Parathyroid adenoma (tissue), 2 donors: ENCODE measurements at regions not wholly inside any gene's neighbourhood (a gene's known extent, or its start where the extent isn't known, plus 50 kb on each side); places are given as distances from the start of the nearest gene placed in this dataset.

Experiments used
- H2AFZ ChIP-seq: fragments of 300-600 bp; sonication (generic); one replicate; pipeline ENCODE4 v1.7.0; 2017; ENCODE audit warnings: antibody characterized with exemption, mild to moderate bottlenecking
- H3K27ac ChIP-seq: fragments of 300-600 bp; sonication (generic); one replicate; pipeline ENCODE4 v1.7.0; 2017
- H3K27me3 ChIP-seq: fragments of 300-600 bp; sonication (generic); one replicate; pipeline ENCODE4 v1.7.0; 2017; ENCODE audit warnings: low read length; ENCODE audit not compliant: control insufficient read depth, insufficient read depth
- H3K36me3 ChIP-seq: fragments of 300-600 bp; sonication (generic); one replicate; pipeline ENCODE4 v1.7.0; 2017; ENCODE audit warnings: low read length; ENCODE audit not compliant: control insufficient read depth, insufficient read depth
- H3K4me1 ChIP-seq: fragments of 300-600 bp; sonication (generic); one replicate; pipeline ENCODE4 v1.7.0; 2017; ENCODE audit warnings: control low read depth
- H3K4me2 ChIP-seq: fragments of 300-600 bp; sonication (generic); one replicate; pipeline ENCODE4 v1.7.0; 2017; ENCODE audit warnings: low read length
- H3K4me3 ChIP-seq: fragments of 300-600 bp; sonication (generic); one replicate; pipeline ENCODE4 v1.7.0; 2017; ENCODE audit warnings: low read depth, low read length
- H3K79me2 ChIP-seq: fragments of 300-600 bp; sonication (generic); one replicate; pipeline ENCODE4 v1.7.0; 2017; ENCODE audit warnings: control low read depth
- H3K9ac ChIP-seq: fragments of 300-600 bp; sonication (generic); one replicate; pipeline ENCODE4 v1.7.0; 2017; ENCODE audit warnings: mild to moderate bottlenecking
- H3K9me3 ChIP-seq: fragments of 300-600 bp; sonication (generic); one replicate; pipeline ENCODE4 v1.7.0; 2017; ENCODE audit warnings: low read length; ENCODE audit not compliant: control insufficient read depth
- TF ChIP-seq, protein P1 (sequence below): fragments of 300-600 bp; sonication (generic); IDR thresholded peaks from one replicate; pipeline ENCODE4 v1.7.0; 2017; ENCODE audit warnings: antibody characterized with exemption, mild to moderate bottlenecking
- donor health status: primary hyperparathyroidism.

DNA sequence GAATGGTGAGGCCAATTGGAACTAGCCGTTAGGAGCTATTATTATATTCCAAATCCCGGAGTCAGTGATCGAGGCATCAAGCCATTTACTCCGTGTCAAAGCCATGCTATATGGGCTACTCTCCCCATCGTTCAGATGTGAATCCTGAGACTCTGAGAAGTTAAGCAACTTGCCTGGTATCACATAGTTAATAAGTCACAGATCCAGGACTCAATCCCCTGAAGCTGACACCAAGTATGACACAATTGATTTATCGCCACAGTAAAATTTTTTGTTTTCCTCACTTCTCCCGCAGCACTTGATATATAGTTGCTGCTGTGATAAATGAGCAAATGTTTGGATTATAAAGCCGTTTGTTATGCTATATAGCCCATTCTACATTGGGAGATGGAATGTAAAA, 50.8 kb upstream of the TSHZ2 start:
- no peaks in the 10 kb centered on the region for H3K27me3 ChIP-seq
- TF ChIP-seq, protein P1, sequence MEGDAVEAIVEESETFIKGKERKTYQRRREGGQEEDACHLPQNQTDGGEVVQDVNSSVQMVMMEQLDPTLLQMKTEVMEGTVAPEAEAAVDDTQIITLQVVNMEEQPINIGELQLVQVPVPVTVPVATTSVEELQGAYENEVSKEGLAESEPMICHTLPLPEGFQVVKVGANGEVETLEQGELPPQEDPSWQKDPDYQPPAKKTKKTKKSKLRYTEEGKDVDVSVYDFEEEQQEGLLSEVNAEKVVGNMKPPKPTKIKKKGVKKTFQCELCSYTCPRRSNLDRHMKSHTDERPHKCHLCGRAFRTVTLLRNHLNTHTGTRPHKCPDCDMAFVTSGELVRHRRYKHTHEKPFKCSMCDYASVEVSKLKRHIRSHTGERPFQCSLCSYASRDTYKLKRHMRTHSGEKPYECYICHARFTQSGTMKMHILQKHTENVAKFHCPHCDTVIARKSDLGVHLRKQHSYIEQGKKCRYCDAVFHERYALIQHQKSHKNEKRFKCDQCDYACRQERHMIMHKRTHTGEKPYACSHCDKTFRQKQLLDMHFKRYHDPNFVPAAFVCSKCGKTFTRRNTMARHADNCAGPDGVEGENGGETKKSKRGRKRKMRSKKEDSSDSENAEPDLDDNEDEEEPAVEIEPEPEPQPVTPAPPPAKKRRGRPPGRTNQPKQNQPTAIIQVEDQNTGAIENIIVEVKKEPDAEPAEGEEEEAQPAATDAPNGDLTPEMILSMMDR = no peak

DNA sequence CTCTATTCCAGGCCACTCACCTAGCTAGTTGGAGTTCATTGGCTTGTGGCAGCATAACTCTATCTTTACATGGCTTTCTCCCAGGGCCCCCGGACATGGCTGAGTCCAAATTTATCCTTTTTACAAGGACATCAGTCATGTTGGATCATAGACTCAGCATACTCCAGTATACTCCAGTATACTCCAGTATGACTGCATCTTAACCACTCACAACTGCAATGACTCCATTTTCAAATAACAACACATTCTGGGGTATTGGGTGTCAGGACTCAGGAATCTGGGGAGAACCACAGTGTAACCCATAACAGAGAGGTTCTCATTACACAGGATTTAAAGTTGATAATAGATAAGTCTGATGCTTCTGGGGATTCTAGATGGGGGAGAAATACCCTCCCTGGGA, 53.8 kb upstream of the TSHZ2 start:
- H3K36me3 ChIP-seq = no peaks in the 10 kb centered on the region
- no peak overlapping the region for H2AFZ ChIP-seq
- no peaks in the 10 kb centered on the region for H3K27me3 ChIP-seq
- no peak overlapping the region for H3K27ac ChIP-seq
- TF ChIP-seq, protein P1 = no peak
- no peak overlapping the region for H3K9ac ChIP-seq
- no peak overlapping the region for H3K4me3 ChIP-seq
- no peaks in the 10 kb centered on the region for H3K79me2 ChIP-seq
- no peaks in the 10 kb centered on the region for H3K9me3 ChIP-seq
- no peaks in the 10 kb centered on the region for H3K4me1 ChIP-seq
- no peak overlapping the region for H3K4me2 ChIP-seq

More for the DNA sequence above, 50.8 kb upstream of the TSHZ2 start:
- Histone ChIP-seq H3K4me3 (no peak overlapping the region), H3K4me1 (no peaks in the 10 kb centered on the region), H3K27ac (no peak overlapping the region), H3K9me3 (no peaks in the 10 kb centered on the region), H3K4me2 (no peak overlapping the region), H3K9ac (no peak overlapping the region), H3K36me3 (no peaks in the 10 kb centered on the region), H2AFZ (no peak overlapping the region), H3K79me2 (no peaks in the 10 kb centered on the region)

DNA sequence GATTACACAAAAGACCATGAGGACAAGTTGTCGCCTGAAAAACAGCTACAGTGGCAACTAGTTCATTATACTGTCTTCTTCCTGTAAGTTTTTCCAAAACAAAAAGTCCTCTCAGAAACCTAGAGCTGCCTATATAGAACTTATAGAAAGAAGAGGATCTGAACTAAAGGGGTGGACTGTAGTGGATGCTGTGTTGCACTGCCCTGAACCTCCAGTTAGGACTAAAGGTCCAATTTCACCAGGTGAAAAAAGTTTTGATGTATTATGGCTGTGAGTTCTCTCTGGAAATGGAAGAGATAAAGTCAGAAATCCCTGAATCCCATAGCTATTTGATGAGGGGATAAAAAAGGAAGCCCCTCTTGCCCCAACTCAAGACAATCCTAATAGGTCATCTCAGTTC, 56.6 kb upstream of the TSHZ2 start:
- Histone ChIP-seq H3K9ac (no peak overlapping the region), H3K4me3 (no peak overlapping the region), H3K36me3 (no peaks in the 10 kb centered on the region), H3K27ac (no peak overlapping the region), H3K9me3 (no peaks in the 10 kb centered on the region), H2AFZ (no peak overlapping the region), H3K27me3 (no peaks in the 10 kb centered on the region), H3K4me1 (no peaks in the 10 kb centered on the region), H3K79me2 (no peaks in the 10 kb centered on the region), H3K4me2 (no peak overlapping the region)
- TF ChIP-seq, protein P1 = no peak

DNA sequence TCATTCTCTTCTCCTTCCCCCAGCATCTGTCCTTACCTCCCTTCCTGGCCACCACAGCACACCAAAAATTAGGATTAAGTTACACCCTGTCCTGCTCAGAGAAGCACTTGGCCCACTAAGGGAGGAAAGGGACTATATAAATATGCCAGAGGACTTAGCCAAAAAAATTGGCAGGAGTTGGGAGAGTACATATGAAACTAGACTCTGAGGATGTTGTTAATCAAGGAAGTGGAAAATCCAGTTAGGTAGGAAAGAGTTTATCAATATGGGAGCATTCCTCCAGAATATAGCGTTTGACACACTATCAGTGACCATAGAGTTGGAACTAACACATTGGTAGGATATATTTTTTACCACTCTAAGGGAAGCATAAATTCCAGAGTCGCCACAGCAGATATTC, 57.3 kb upstream of the TSHZ2 start:
- Histone ChIP-seq H3K4me2 (no peak overlapping the region), H3K79me2 (no peaks in the 10 kb centered on the region), H3K9me3 (no peaks in the 10 kb centered on the region), H3K4me3 (no peak overlapping the region), H2AFZ (no peak overlapping the region), H3K9ac (no peak overlapping the region), H3K27me3 (no peaks in the 10 kb centered on the region), H3K27ac (no peak overlapping the region), H3K4me1 (no peaks in the 10 kb centered on the region), H3K36me3 (no peaks in the 10 kb centered on the region)
- TF ChIP-seq, protein P1 = no peak

DNA sequence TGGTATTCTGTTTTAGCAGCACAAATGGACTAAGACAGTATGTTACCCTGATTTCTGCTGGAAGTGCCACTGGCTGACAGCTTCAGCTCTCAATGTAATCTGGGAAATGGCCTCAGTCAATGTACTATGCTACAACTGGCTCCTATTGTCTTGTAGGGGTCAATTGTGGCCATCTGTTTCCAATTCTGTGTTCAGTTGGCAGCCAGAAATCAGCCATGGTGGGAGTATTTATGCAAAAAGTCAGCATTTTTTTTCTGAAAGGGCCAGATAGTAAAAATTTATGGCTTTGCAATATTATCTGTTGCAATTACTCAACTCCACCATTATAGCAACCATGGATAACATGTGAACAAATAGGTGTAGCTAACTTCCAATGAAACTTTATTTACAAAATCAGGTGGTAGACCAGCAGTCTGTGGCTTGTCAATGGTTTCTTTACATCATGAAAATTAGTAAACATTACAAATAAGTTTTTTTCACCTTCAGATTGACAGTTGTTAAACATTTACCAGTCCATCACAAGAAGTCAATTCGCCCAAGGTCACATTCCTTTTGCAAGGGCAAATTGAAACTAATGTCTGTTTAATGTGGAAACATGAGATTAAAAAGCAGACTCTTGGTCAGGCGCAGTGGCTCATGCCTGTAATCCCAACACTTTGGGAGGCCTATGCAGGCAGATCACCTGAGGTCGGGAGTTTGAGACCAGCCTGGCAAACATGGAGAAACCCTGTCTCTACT, 58.3 kb upstream of the TSHZ2 start:
- no peak overlapping the region for H3K4me2 ChIP-seq
- no peak overlapping the region for H3K4me3 ChIP-seq
- TF ChIP-seq, protein P1 = no peak
- no peaks in the 10 kb centered on the region for H3K9me3 ChIP-seq
- no peak overlapping the region for H3K27ac ChIP-seq
- no peaks in the 10 kb centered on the region for H3K79me2 ChIP-seq
- H3K27me3 ChIP-seq = no peaks in the 10 kb centered on the region
- no peaks in the 10 kb centered on the region for H3K36me3 ChIP-seq
- no peak overlapping the region for H3K9ac ChIP-seq
- H3K4me1 ChIP-seq = no peaks in the 10 kb centered on the region
- no peak overlapping the region for H2AFZ ChIP-seq
